Sigmoid colon (tissue), 6 donors: ENCODE measurements at regions not wholly inside any gene's neighbourhood (a gene's known extent, or its start where the extent isn't known, plus 50 kb on each side); places are given as distances from the start of the nearest gene placed in this dataset.

Experiments used
- DNase-seq: peaks from one replicate; pipeline ENCODE4 v3.0.0-alpha.2; 2019
- H3K27ac ChIP-seq, 4 donors: fragments of 200-600 bp; sonication (generic); one replicate each; pipeline ENCODE4 v1.5.1; 2016 to 2019; ENCODE audit warnings: mild to moderate bottlenecking in 1 of 4
- H3K27me3 ChIP-seq, 3 donors: fragments of 200-600 bp; sonication (generic); one replicate each; pipeline ENCODE4 v1.5.1; 2019; ENCODE audit warnings: mild to moderate bottlenecking in 1 of 3
- H3K36me3 ChIP-seq, 4 donors: fragments of 200-600 bp; sonication (generic); one replicate each; pipeline ENCODE4 v1.5.1; 2016 to 2019
- H3K4me1 ChIP-seq, 4 donors: fragments of 200-600 bp; sonication (generic); one replicate each; pipeline ENCODE4 v1.5.1; 2017 to 2019
- H3K4me3 ChIP-seq, 4 donors: fragments of 200-600 bp; sonication (generic); one replicate each; pipeline ENCODE4 v1.5.1; 2017 to 2019; ENCODE audit warnings: mild to moderate bottlenecking in 2 of 4, moderate library complexity in 1 of 4
- H3K9me3 ChIP-seq, 4 donors: fragments of 200-600 bp in 3 of 4; sonication (generic) in 3 of 4; one replicate each; pipeline versions ENCODE4 v1.5.1 to v1.6.1; 2013 to 2019
- CTCF ChIP-seq, 4 experiments: fragments of 450-650 bp in 3 of 4; fragments of 200-600 bp in 1 of 4; IDR thresholded peaks; one replicate each; pipeline ENCODE4 v1.5.1; 2016 to 2019; ENCODE audit warnings: antibody characterized with exemption in 4 of 4, mild to moderate bottlenecking in 3 of 4, moderate library complexity in 2 of 4
- EP300 ChIP-seq, 4 donors: sonication (generic); formaldehyde crosslinking; IDR thresholded peaks; one replicate each; pipeline ENCODE4 v1.6.1; 2017; ENCODE audit warnings: antibody characterized with exemption in 4 of 4
- POLR2A ChIP-seq, 2 donors: fragments of 450-650 bp; IDR thresholded peaks; one replicate each; pipeline ENCODE4 v1.6.1; 2016; ENCODE audit warnings: antibody characterized with exemption in 2 of 2, mild to moderate bottlenecking in 2 of 2, moderate library complexity in 2 of 2
- POLR2AphosphoS5 ChIP-seq, 4 donors: sonication (generic); formaldehyde crosslinking; IDR thresholded peaks; one replicate each; pipeline ENCODE4 v1.6.1; 2017; ENCODE audit warnings: antibody characterized with exemption in 4 of 4
- WGBS, 2 donors: extraction: QIAGEN DNeasy Blood & Tissue Kit; methylation state at CpG; one replicate each; pipeline ENCODE4 v1.1.7; 2013; 5-methylcytosine and 5-hydroxymethylcytosine counted together
- intact Hi-C: fragments of 100-400 bp; cut with DNase I; formaldehyde crosslinking; loops from one replicate; pipeline ENCODE4 v1.15.1; 2023
- donor health status: healthy with polysubstance abuse.
- donor health status: healthy.

DNA sequence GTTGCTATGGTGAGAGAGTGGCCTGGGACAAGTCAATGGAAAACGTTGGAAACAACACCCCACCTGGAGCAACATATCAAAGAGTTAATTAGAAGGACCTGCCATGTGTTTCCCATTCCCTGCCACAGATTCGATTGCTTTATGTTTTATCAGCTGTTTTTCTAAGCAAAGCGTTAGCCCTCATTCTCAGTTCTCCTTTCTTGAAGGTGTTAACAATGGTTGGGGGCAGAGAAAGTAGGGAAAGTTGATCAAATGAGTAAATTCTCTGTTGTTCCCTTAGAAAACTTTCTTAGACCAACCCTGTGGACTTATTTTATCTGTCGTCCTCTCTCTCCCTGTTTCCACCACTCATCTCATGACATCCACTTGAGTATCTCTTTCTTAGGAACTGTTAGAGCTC lies 102.5 kb downstream of the ADAMTS15 start:
- no peak overlapping the region for H3K4me3 ChIP-seq
- no peak for DNase-seq
- WGBS, 2 donors: 64% methylated on average over 4 of the region's 4 CpGs
- no peak overlapping the region for H3K27ac ChIP-seq
- H3K9me3 ChIP-seq: no peaks in the 10 kb centered on the region
- H3K27me3 ChIP-seq: no peaks in the 10 kb centered on the region
- H3K36me3 ChIP-seq: no peaks in the 10 kb centered on the region
- intact Hi-C loops: no loop called here
- no peak for TF ChIP-seq CTCF (IDR thresholded peaks at IDR 0.05)
- peaks cover 0 to 6% (median 0%) of the 10 kb centered on the region in 4 donors for H3K4me1 ChIP-seq

- H3K27ac ChIP-seq: no peak overlapping the region
- no peak for DNase-seq
- peaks cover 0 to 6% (median 0%) of the 10 kb centered on the region in 4 donors for H3K4me1 ChIP-seq
- no peaks in the 10 kb centered on the region for H3K36me3 ChIP-seq
- no peaks in the 10 kb centered on the region for H3K9me3 ChIP-seq
- intact Hi-C loops: no loop called here
- TF ChIP-seq CTCF (IDR thresholded peaks at IDR 0.05) (no peak), POLR2AphosphoS5 (IDR thresholded peaks at IDR 0.05) (no peak), POLR2A (IDR thresholded peaks at IDR 0.05) (no peak), EP300 (IDR thresholded peaks at IDR 0.05) (no peak)
- H3K27me3 ChIP-seq: no peaks in the 10 kb centered on the region
- WGBS, 2 donors: 82 to 84% methylated on average over 5 of the region's 5 CpGs
- no peak overlapping the region for H3K4me3 ChIP-seq
These were observed 102.9 kb downstream of the ADAMTS15 start for GRCh38 chr11:130551388-130551787.

GRCh38 chr11:130553306-130553705 lies 104.9 kb downstream of the ADAMTS15 start:
- 84% methylated on average over 1 of the region's 1 CpG for WGBS, 2 donors
- no peak for DNase-seq
- intact Hi-C loops: no loop called here

DNA sequence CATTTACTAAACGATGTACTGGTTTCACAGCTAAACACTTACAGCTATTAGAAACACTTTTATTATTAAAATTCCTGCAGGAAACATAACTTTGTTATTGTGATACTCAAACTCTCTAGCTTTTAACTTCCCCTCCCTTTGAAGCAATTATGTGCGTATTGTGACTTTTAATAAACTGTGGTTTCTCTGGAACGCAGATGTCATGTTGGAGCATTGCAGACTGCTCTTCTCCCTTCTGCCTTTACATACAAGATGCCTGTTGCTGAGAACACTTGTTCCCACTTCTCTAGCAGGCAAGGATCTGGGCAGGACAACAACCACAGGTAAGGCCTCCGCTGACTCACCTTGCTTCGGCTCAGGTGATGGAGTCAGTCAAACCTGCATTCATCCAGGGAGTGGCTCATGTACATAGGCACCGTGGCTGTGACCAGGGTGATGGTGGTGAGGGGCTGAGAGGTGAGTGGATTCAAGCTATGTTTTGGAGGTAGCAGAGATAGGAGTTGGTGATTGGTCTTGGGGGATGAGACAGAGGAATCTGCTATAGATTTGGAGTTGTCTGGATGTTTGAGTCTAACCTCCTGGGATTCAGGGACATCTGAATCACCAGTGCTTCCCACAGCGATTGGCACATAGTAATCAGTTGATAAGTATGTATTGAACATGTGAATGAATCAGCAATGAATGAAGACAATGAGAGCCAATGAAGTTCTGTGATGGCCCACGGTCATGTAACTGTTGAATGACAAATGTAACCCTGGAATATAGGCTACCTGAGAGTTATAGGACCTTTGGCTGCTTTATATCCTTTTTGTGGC lies 106.0 kb downstream of the ADAMTS15 start:
- TF ChIP-seq EP300 (IDR thresholded peaks at IDR 0.05) (no peak), POLR2A (IDR thresholded peaks at IDR 0.05) (no peak)

More at GRCh38 chr11:130553306-130553705, 104.9 kb downstream of the ADAMTS15 start:
- Histone ChIP-seq H3K9me3 (no peaks in the 10 kb centered on the region), H3K4me3 (no peak overlapping the region), H3K27me3 (no peaks in the 10 kb centered on the region), H3K4me1 (peaks cover 0 to 6% (median 0%) of the 10 kb centered on the region in 4 donors), H3K36me3 (no peaks in the 10 kb centered on the region), H3K27ac (no peak overlapping the region)
- no peak for TF ChIP-seq EP300 (IDR thresholded peaks at IDR 0.05)
- TF ChIP-seq POLR2AphosphoS5 (IDR thresholded peaks at IDR 0.05): no peak
- TF ChIP-seq POLR2A (IDR thresholded peaks at IDR 0.05): no peak
- no peak for TF ChIP-seq CTCF (IDR thresholded peaks at IDR 0.05)

DNA sequence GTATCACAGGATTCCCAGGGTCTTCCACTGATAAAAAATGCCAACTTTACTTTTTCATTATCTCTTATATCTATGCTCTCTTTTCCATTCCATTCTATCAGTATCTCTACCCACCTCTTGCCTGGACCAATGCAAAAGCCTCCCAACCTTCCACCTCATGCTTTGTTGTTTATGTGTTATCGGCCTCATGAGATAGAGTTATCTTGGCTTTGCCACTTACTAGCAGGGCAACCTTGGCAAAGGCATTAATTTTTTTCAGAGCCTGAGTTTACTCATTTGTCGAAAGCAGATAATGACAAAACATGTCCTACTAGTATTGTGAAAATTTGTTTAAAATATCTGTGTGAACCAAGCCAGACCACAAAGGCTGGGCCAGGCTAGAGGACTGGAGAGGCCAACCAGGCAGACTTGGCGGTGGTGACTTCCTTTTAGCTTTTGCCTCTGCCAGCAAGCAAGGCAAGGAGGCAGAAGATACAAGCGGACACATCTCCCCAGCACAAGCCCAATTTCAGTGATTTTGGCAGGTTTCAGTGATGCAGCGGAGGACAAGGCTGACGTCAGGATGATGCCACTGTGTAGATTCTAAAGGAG lies 106.9 kb downstream of the ADAMTS15 start:
- Histone ChIP-seq H3K4me1 (peaks cover 0 to 6% (median 0%) of the 10 kb centered on the region in 4 donors), H3K27me3 (no peaks in the 10 kb centered on the region), H3K36me3 (no peaks in the 10 kb centered on the region), H3K4me3 (no peak overlapping the region), H3K27ac (no peak overlapping the region), H3K9me3 (no peaks in the 10 kb centered on the region)
- intact Hi-C loops: no loop called here
- TF ChIP-seq POLR2AphosphoS5 (IDR thresholded peaks at IDR 0.05): no peak
- no peak for TF ChIP-seq POLR2A (IDR thresholded peaks at IDR 0.05)
- TF ChIP-seq EP300 (IDR thresholded peaks at IDR 0.05): no peak
- no peak for TF ChIP-seq CTCF (IDR thresholded peaks at IDR 0.05)
- DNase-seq: no peak
- 89 to 91% methylated on average over 6 of the region's 6 CpGs for WGBS, 2 donors

More for the DNA sequence above, 106.0 kb downstream of the ADAMTS15 start:
- H3K4me1 ChIP-seq: peaks cover 0 to 6% (median 0%) of the 10 kb centered on the region in 4 donors
- no peak for DNase-seq
- intact Hi-C loops: no loop called here
- no peaks in the 10 kb centered on the region for H3K27me3 ChIP-seq
- no peaks in the 10 kb centered on the region for H3K36me3 ChIP-seq
- no peak overlapping the region for H3K4me3 ChIP-seq
- H3K27ac ChIP-seq: no peak overlapping the region
- no peaks in the 10 kb centered on the region for H3K9me3 ChIP-seq
- WGBS, 2 donors: 84 to 86% methylated on average over 8 of the region's 8 CpGs
